COLO829 (cell line): ENCODE measurements at regions not wholly inside any gene's neighbourhood (a gene's known extent, or its start where the extent isn't known, plus 50 kb on each side); places are given as distances from the start of the nearest gene placed in this dataset.
"Not testable (repeated sequence)": the region's sequence is repeated elsewhere in the genome, so short reads cannot be mapped to it uniquely, and the experiment has no call there.

Source experiments
- DNase-seq: peaks from one replicate; pipeline ENCODE4 v3.0.0; 2012; ENCODE audit warnings: low spot score

DNA sequence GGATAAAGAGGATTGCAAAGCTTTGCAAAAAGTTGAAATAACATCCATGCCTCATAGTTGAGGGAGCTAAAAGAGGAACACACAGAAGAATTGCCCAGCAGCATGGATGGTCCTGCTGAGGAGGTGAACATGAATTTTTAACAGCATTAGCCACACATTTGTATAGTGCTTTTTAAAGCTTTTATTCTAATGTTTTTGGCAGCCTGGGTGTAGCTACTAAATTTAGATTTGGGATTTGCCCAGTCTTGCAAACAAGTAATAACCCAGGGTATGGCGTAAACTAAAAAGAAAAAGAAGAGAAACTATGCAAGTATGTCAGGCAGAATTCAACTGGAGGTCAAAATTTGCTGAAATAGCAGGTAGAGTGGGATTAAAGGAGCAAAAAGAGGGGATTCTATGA, 75.1 kb upstream of the PTPRK start:
- no peak for DNase-seq

DNA sequence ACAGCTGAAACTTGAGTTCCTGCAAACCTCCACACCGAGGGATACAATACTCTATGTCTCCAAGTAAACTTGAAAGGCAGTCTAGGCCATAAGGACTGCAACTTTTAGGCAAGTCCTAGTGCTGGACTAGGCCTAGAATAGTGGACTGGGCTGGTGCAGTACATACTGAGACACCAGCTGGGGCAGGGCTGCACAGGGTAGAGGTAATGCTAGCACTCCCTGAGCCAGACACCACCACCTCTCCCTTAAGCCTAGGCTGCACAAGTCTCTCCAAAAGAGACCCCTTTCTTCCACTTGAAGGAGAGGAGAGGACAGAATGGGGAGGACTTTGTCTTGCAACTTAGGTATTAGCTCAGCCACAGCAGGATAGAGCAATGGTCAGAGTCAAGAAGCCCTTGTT, 65.7 kb upstream of the PTPRK start:
- DNase-seq, result no peak

DNA sequence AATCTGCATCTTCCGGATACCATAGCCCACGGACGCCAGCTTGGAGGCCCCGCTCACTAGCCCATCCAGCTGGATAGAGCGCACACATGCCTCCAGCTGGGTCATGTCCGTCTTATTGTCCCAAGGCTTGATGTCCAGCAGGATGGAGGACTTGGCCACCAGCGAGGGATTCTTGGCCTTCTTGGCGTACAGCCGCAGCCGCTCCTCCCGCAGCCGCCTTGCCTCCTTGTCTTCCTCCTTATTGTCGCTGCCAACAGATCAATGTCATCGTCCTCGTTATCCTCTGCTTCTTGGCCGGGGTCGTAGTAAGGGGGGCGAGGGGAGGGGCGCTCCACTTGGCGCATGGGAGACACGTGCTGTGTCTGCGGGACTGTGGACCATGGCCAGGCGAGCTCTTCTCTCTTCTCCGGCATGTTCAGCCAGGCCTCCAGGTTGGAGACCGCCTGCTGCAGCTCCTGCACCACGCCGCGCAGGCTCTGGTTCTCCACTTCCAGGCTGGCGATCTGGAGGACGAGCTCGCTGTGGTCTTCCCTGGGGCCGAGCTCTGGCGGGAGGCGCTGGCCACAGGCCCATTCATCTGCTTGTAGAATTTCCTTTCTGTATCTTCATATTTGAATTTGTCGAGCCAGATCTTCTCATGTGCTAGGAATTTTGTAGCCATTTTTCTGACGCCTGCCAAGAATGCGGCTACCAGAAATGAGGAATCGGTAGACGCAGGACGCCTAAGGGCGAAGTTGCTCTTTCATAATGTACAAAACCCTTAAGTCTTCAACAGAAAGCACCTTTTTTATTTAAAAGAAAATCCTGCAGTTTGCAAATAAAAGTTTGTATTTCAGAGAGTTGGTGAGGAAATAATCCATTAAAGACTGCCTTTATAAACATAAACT, 60.1 kb upstream of the PTPRK start:
- no peak for DNase-seq

DNA sequence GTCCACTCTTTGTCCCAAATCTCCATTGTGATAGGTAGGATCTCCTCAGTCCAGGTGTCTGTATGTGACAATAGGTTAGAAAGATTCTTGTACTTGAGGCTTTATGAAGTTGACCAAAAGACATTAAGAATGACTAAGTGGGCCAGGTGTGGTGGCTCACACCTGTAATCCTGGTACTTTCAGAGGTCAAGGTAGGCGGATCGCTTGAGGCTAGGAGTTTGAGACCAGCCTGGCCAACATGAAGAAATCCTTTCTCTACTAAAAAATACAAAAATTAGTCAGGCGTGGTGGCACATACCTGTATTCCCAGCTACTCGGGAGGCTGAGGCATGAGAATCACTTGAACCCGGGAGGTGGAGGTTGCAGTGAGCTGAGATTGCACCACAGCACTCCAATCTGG, 54.9 kb upstream of the PTPRK start:
- not testable (repeated sequence) for DNase-seq

DNA sequence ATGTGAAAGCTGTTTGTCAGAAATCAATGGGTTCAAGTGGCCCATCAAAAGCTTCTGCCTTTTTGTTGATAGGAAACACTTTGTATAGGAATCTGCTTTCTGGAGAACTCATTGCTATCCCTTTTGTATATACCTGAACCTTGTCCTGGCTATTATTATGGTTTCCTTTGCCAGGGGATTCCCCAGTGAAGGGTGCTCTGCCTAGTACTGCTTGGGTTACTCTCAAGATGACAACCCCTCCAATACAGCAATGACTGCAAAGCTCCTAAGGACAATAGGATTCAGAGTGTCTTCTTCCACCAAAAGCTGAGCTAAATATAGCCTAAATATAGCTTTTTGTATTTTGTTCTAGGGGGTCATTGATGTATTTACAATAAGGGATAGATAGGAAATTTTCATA, 54.0 kb upstream of the PTPRK start:
- DNase-seq, result no peak

DNA sequence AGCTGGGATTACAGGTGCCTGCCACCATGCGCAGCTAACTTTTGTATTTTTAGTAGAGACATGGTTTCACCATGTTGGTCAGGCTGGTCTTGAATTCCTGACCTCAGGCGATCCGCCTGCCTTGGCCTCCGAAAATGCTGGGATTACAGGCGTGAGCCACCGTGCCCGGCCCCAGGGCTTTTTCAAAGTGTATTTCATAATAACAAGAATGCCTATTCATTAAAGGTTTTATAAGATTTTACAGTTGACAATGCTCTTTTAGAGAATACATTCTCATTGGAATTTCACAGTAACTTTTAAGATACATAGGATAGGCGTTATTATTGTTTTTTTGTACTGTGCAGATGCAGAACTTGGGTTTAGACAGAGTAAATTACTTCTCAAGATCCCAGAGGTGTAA, 52.6 kb upstream of the PTPRK start:
- peak; percentile 19 for DNase-seq

DNA sequence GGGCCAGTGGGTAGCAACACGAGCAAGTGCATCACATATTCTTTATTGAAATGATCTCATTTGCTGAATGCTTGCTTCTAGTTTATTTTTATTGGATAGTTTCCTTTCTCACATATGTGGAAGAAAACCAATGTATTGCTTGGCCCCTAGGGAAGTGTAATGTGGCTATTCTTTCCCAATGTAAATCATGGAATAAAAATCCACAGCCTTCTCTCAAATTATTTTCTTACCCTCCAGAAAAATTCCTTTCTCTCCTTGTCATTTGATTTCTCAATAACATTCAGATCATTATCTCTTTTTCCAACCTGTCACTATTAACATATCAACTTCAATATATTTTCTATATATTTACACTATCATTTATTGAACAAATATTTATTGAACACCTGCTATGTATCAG, 51.9 kb upstream of the PTPRK start:
- no peak for DNase-seq

DNA sequence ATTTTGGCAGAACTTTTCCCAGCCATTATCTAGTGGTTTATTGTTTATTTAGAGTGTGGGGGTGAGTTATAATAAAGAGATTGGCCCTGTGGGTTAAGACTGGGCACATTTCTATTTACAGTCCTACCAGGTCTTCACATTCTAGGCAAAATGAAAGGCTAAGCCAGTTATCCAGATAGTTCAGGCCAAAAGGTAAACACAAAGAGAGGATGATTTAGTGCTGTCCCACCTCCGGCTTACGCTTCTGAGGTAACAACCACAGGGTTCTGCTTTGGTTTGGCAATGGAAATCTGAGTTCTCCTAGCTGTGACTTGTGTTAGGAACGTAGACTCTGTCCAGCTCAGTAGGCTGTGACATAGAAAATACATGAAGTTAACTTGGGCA, 50.3 kb upstream of the PTPRK start:
- no peak for DNase-seq

DNA sequence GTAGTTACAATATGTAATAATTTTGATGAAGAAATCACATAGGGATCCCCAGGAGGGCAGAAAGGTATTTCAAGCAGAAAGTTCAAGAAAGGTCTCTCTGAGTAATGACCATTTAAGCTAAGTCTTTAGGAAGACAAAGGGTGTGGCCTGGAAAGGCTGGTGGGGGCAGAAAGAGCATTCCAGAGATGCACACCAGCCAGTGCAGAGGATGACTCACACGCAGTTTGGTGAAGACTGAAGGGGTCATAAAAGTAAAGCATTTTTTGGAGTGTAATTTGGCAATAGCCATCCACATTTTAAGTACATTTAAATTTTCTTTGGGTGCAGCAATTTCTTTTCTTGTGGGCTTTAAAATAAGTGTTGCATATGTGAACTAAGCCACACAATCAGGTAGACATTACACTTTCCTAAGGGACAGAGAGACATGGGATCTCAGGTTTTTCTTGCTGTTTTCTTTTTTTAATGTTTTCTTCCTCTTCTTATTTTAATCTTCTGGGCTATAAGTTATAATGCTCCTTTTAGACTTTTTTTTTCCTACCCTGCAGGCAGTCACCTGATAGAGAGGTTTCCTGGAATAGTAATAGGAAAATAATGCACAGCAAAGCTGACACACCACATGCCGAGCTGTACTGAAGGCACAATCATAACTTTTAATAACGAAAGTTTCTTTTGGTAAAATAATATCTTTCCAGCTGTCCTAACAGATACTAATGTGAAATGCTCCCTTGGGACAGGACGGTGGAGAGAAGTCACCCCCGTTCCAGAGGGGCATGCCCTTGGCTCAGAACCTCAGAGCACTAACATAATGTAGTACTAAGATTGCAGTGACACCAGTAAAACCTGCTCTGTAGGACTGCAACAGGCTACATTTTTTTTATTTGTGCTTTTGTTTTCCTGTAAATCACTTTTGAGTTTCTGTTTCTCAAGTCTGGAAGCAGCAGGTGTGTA, 49.6 kb upstream of the PTPRK start:
- peak; percentile 34 for DNase-seq
